ENCODE measurements at regions not wholly inside any gene's neighbourhood (a gene's known extent, or its start where the extent isn't known, plus 50 kb on each side); places are given as distances from the start of the nearest gene placed in this dataset.

DNA sequence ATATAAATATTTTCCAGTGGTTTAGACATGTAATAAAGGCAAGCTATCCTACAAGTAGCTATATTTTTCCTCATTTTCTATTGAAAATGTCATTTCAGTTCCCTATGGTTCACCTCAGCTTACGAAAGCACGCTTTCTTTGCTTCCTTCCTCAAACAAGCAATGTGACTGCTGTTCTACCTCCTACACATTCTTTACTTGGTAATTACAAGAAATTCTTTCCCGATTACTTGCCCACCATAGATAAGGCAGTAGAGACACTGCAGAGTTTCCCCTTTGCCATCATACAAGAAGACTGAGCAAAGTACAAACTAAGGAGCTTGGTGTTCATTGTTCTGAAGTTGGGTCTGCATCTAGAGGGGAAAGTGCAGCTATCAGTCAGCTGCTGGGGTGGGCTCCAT, 249.4 kb downstream of the CRPPA start:
- H3K27ac ChIP-seq (ENCODE audit: low read length) = no peak overlapping the region
- no peak for DNase-seq

DNA sequence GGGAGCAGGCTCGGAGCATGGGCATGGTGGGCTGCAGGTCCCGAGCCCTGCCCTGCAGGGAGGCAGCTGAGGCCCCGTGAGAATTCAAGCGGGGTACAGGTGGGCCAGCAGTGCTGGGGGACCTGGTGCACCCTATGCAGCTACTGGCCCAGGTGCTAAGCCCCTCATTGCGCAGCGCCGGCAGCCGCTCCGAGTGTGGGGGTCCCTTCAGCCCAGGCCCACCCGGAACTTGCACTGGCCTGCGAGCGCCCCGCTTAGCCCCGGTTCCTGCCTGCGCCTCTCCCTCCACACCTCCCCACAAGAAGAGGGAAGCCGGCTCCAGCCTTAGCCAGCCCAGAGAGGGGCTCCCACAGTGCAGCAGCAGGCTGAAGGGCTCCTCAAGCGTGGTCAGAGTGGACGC, 250.7 kb downstream of the CRPPA start:
- H3K4me1 ChIP-seq (ENCODE audit: low read length) = no peaks in the 10 kb centered on the region
- H3K9me2 ChIP-seq (replicated peaks; ENCODE audit: insufficient read depth, low read length) = no peaks in the 10 kb centered on the region
- no peaks in the 10 kb centered on the region for H3K27me3 ChIP-seq (replicated peaks; ENCODE audit: insufficient read depth, low read length)
- H3K9me3 ChIP-seq (replicated peaks; ENCODE audit: insufficient read depth, low read length) = no peaks in the 10 kb centered on the region
- no peak overlapping the region for H3K27ac ChIP-seq (ENCODE audit: low read length)
- no peaks in the 10 kb centered on the region for H3K36me3 ChIP-seq (replicated peaks; ENCODE audit: insufficient read depth, low read length)
- TF ChIP-seq, protein P1, sequence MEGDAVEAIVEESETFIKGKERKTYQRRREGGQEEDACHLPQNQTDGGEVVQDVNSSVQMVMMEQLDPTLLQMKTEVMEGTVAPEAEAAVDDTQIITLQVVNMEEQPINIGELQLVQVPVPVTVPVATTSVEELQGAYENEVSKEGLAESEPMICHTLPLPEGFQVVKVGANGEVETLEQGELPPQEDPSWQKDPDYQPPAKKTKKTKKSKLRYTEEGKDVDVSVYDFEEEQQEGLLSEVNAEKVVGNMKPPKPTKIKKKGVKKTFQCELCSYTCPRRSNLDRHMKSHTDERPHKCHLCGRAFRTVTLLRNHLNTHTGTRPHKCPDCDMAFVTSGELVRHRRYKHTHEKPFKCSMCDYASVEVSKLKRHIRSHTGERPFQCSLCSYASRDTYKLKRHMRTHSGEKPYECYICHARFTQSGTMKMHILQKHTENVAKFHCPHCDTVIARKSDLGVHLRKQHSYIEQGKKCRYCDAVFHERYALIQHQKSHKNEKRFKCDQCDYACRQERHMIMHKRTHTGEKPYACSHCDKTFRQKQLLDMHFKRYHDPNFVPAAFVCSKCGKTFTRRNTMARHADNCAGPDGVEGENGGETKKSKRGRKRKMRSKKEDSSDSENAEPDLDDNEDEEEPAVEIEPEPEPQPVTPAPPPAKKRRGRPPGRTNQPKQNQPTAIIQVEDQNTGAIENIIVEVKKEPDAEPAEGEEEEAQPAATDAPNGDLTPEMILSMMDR (IDR thresholded peaks at IDR 0.05; ENCODE audit: low read length) = no peak
- TF ChIP-seq EZH2phosphoT487 (IDR thresholded peaks at IDR 0.05; ENCODE audit: low read length) (no peak), EZH2 (optimal IDR thresholded peaks at IDR 0.05; ENCODE audit: low read depth, low read length) (no peak)
- H3F3A ChIP-seq (ENCODE audit: insufficient read depth, low read length) = no peaks in the 10 kb centered on the region
- no peak for DNase-seq
- no peak overlapping the region for H3K4me3 ChIP-seq (ENCODE audit: low read length)
- no peaks in the 10 kb centered on the region for H3K79me2 ChIP-seq (ENCODE audit: low read length)
- H2AFZ ChIP-seq (ENCODE audit: low read length) = no peak overlapping the region
- no peak overlapping the region for H3K4me2 ChIP-seq (ENCODE audit: low read depth, low read length)
- no peaks in the 10 kb centered on the region for H4K20me1 ChIP-seq (ENCODE audit: insufficient read depth, low read length)
- H3K9ac ChIP-seq (ENCODE audit: low read length) = no peak overlapping the region

More for the DNA sequence above, 249.4 kb downstream of the CRPPA start:
- no peaks in the 10 kb centered on the region for H3K9me3 ChIP-seq (replicated peaks; ENCODE audit: insufficient read depth, low read length)
- H3K4me1 ChIP-seq (ENCODE audit: low read length) = no peaks in the 10 kb centered on the region
- H3K9me2 ChIP-seq (replicated peaks; ENCODE audit: insufficient read depth, low read length) = no peaks in the 10 kb centered on the region
- H3K79me2 ChIP-seq (ENCODE audit: low read length) = no peaks in the 10 kb centered on the region
- no peaks in the 10 kb centered on the region for H3K27me3 ChIP-seq (replicated peaks; ENCODE audit: insufficient read depth, low read length)
- H2AFZ ChIP-seq (ENCODE audit: low read length) = no peak overlapping the region
- H3K36me3 ChIP-seq (replicated peaks; ENCODE audit: insufficient read depth, low read length) = no peaks in the 10 kb centered on the region
- no peak overlapping the region for H3K4me3 ChIP-seq (ENCODE audit: low read length)
- no peaks in the 10 kb centered on the region for H3F3A ChIP-seq (ENCODE audit: insufficient read depth, low read length)
- H4K20me1 ChIP-seq (ENCODE audit: insufficient read depth, low read length) = no peaks in the 10 kb centered on the region
- no peak overlapping the region for H3K9ac ChIP-seq (ENCODE audit: low read length)
- H3K4me2 ChIP-seq (ENCODE audit: low read depth, low read length) = no peak overlapping the region
- TF ChIP-seq EZH2phosphoT487 (IDR thresholded peaks at IDR 0.05; ENCODE audit: low read length) = no peak
- TF ChIP-seq, protein P1 (IDR thresholded peaks at IDR 0.05; ENCODE audit: low read length) = no peak
- TF ChIP-seq EZH2 (optimal IDR thresholded peaks at IDR 0.05; ENCODE audit: low read depth, low read length) = no peak

DNA sequence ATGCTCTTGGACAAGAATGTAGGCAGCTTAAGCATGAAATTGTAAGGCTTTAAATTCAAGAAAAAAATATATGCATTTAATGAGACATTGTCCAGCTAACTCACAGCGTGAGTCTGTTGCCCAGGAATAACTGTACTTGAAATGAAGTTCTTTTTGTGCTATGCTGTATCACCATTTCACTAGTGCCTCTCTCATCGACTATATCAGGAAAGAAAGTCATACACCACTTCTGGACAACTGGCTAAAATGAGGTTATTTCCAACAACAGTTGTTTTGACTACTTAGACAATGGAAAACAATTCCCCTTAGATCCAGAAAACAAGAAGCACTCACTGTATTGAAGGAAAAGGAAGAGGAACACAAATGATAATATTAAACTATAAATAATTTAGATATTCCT, 251.8 kb downstream of the CRPPA start:
- no peaks in the 10 kb centered on the region for H3K9me3 ChIP-seq (replicated peaks; ENCODE audit: insufficient read depth, low read length)
- H3K4me3 ChIP-seq (ENCODE audit: low read length) = no peak overlapping the region
- DNase-seq = no peak
- no peaks in the 10 kb centered on the region for H3K79me2 ChIP-seq (ENCODE audit: low read length)
- no peaks in the 10 kb centered on the region for H3K36me3 ChIP-seq (replicated peaks; ENCODE audit: insufficient read depth, low read length)
- H4K20me1 ChIP-seq (ENCODE audit: insufficient read depth, low read length) = no peaks in the 10 kb centered on the region
- no peaks in the 10 kb centered on the region for H3K9me2 ChIP-seq (replicated peaks; ENCODE audit: insufficient read depth, low read length)
- no peaks in the 10 kb centered on the region for H3K4me1 ChIP-seq (ENCODE audit: low read length)
- H3K9ac ChIP-seq (ENCODE audit: low read length) = no peak overlapping the region
- TF ChIP-seq EZH2phosphoT487 (IDR thresholded peaks at IDR 0.05; ENCODE audit: low read length) = no peak
- TF ChIP-seq EZH2 (optimal IDR thresholded peaks at IDR 0.05; ENCODE audit: low read depth, low read length) = no peak
- TF ChIP-seq, protein P1 (IDR thresholded peaks at IDR 0.05; ENCODE audit: low read length) = no peak
- no peak overlapping the region for H2AFZ ChIP-seq (ENCODE audit: low read length)
- no peaks in the 10 kb centered on the region for H3F3A ChIP-seq (ENCODE audit: insufficient read depth, low read length)
- H3K27me3 ChIP-seq (replicated peaks; ENCODE audit: insufficient read depth, low read length) = no peaks in the 10 kb centered on the region
- H3K4me2 ChIP-seq (ENCODE audit: low read depth, low read length) = no peak overlapping the region
- H3K27ac ChIP-seq (ENCODE audit: low read length) = no peak overlapping the region

Data from MM.1S (cell line).